DMS 273 (cell line): ENCODE measurements at regions not wholly inside any gene's neighbourhood (a gene's known extent, or its start where the extent isn't known, plus 50 kb on each side); places are given as distances from the start of the nearest gene placed in this dataset.
"Not testable (repeated sequence)": the region's sequence is repeated elsewhere in the genome, so short reads cannot be mapped to it uniquely, and the experiment has no call there.

ENCODE experiments used
- DNase-seq: peaks from one replicate; lab custom pipeline; 2025; ENCODE audit not compliant: unreplicated experiment; lab: John Stamatoyannopoulos, UW

DNA sequence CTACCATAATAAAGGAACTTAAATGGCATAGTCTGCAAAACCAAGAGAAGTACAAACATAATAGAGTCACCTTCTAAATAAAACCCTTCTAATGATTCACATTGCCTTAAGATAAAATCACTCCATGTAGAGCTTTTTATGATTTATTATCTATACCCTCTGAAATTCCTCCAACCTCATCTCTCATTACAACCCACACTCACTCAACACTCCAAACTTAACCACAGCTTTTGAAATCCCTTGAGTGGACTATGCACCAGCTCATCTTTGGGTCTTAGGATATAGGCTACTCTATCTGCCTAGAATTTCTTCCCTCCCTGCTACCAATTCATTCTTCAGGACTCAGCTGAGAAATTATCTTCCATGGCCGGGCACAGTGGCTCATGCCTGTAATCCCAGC, 122.5 kb downstream of the CETN3 start:
- DNase-seq, result no peak

DNA sequence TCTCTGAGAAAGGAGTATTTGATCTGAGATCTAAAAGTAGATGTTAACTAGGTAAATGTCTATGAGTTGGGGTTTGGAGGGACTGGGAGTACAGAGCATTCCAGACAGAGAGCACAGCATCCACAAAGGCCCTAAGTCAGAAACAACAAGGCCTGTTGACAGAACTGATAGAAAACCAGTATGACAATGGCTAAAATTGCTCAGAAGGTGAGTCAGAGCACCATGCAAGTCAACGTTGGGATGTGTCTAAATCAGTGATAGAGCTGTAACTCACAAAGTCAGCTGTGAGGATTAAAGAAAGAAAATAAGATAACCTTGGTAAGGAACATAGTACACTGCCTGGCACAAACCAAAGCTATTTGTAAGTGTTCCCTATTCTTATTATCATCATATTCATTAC, 124.0 kb downstream of the CETN3 start:
- no peak for DNase-seq

- DNase-seq, result no peak
Measured at GRCh38 chr5:90284375-90284774, 125.2 kb downstream of the CETN3 start.

GRCh38 chr5:90279091-90279490, 130.5 kb downstream of the CETN3 start:
- DNase-seq, result no peak

DNA sequence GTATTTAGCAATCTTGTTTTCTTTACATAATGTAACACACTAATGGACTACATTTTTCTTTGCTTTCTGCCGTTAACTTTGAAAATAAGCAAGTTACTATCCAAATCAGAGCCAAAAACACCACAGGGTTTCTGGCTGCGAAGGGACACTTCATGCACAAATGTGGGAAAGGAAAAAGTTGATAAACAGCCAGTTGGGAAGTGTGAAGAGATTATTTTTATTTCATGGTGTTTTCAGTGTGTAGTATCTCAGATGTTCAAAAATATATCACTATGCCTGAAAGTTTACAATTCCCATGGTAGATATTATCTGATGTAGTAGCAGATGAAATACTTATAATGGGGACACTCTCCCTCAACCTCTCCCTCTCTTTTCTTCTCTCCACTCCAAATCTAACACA, 135.3 kb downstream of the CETN3 start:
- no peak for DNase-seq

DNA sequence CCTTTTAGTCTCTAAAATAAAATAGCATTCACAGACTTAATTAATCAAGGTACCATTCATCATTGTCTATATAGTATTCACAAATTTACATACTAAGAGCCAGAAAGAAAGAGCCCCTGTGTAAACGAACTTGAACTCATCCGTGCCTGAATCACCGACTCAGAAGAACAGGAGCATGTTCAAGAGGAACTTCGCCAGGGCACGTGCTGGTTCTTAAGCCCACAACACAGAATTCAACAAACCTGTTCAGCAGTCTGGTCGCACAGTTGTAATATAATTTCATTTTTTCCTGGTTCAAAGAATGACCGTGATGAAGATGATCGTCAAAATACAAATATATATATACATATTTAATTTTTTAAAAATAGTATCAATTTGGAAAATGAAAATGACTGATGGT, 141.9 kb downstream of the CETN3 start:
- no peak for DNase-seq

- DNase-seq, result no peak
Measured at GRCh38 chr5:90265545-90265857, 144.1 kb downstream of the CETN3 start.

DNA sequence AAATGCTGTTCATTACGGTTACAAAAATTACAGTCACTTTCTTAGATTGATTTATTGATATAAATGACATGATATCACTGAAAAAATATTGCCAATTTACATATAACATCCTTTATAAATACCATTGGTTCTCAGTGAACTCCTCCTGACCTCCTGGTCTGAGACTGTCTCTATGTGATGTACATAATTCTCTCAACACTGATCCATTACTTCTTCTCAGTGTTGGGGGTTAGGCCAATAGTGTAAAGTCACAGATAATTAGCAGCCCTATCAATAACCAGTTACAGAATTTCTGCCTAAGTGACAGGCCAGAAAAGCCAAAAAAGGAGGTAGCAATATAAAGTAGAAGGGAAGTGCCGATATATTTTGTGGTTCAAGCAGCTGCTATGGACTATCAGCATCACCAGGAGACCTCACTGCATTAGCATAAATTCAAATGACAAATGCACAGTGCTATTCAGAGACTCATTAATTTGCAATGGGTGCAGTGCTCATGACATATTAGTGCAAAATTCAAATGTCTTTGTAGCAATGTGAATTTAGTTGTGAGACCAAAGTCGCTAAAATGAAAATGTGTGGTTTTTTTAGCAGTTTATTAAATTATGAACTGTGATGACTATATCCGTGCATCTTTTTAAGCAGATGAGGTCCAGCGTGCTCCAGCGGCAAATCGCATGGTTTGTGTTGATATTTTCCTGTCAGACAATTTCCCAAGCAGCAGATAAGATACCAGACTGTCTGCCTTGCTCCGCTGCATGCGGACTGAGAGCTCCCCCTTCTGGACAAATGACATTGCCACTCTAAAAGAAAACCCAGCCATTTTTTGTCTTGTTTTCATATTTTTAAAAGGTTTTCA, 144.6 kb downstream of the CETN3 start:
- DNase-seq, result peak; percentile 84

DNA sequence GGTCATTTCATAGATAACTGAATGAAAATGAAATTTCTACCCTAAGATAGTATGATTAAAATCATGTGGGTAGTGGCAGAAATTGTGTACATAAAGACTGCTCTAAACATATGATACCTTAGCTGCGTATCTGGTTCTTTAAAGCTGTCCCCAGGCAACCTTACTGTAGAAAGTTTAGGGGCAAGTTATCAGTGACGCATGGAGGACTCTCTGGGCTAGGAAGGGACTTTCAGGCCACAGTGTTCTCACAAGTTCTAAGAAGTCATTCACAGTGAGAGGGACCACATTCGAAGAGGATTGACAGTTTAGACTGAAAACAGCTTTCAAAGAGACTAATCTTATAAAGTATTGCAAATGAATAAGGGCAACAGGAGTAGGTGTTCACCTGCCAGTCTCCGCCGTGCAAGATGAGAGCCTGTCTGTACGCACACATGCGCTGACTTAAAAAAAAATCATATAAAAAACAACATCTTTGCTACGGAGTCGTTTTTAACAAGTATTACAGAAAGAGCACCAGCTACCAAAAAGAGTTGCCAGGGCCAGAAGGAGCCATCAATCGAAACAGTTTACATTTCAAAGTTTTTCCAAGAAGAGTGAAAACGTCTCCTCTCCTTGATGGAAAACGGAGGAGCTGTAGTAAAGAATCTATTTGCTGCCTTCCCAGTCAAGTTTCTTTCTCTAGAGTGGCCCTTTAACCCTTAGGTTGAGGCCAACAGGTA, 146.3 kb downstream of the CETN3 start:
- DNase-seq, result no peak

DNA sequence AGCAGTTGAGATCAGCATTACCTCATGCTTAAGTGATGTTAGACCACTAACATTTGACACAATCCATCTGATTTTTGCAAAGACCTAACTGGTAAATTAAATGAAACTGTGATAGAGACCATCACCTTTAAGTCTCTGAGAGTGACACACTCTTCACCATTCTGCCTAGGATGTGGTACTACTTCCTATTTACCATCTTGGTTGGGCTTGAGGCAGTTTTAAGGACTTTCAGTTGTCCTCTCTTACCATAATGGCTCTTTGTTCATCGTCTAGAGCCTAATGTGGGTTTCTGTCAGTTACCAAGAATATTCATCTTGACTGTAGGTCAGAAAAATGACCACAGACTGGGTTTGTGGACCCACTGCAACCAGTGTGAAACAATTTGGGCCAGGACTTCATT, 158.1 kb downstream of the CETN3 start:
- DNase-seq, result no peak

DNA sequence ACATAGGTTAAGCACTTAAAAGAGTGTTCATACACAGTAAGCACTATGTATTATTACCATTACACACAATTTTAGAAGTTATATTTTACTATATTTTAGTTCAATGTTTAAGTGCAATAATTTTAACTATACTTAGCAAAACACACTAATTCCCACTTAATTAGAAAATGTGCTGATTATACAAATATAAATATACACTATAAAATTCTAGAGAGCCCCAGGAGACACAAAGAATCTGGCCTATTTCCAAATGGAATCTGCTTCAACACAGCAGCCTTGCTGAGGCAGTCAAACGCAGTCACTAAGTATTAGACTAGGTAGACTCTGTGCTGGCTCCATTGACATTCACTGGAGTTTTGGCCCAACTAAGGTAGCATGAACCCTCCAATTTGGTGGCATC, 160.9 kb downstream of the CETN3 start:
- DNase-seq, result peak; percentile 16

DNA sequence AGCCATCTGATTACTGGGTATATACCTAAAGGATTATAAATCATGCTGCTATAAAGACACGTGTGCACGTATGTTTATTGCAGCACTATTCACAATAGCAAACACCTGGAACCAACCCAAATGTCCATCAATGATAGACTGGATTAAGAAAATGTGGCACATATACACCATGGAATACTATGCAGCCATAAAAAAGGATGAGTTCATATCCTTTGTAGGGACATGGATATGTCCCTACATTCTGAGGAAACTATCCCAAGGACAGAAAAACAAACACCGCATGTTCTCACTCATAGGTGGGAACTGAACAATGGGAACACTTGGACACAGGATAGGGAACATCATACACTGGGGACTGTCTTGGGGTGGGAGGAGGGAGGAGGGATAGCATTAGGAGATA, 165.7 kb downstream of the CETN3 start:
- DNase-seq, result not testable (repeated sequence)

DNA sequence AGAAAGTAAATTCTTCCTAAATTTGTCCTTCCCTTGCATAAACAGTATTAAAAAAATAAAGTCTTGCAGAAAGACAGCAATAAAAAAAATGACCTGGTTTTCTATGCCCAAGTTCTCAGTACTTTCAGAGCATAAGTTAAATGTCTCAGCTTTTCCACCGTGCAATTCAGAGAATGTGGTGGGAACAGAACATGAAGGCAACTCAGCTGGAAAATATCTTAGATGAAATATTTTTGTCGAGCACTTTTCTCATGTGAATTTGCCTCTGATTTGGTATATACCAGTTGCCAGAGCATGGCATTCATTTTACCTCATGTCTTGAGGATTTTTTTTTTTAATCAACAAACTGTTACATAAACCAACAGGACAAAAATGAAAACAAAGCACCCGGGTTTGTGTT, 176.1 kb downstream of the CETN3 start:
- DNase-seq, result no peak

DNA sequence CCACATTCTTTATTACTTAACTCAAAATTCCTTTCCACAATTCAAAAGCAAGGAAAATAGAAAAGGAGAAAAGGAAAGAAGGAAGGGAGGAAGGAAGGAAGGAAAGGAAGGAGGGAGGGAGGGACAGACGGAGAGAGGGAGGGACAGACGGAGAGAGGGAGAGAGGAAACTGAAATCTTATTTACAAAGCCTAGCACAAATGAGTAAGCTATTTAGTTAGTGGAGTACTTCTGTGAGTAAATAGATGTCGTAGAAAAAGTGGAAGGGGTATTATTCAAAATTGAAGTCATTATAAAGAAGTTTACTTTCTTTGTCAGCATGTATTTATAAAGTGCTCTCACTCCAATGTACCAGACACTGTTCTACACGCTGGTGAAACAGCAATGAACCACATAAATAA, 177.9 kb downstream of the CETN3 start:
- no peak for DNase-seq

- DNase-seq, result no peak
Measured at GRCh38 chr5:90227683-90228082, 181.9 kb downstream of the CETN3 start.

DNA sequence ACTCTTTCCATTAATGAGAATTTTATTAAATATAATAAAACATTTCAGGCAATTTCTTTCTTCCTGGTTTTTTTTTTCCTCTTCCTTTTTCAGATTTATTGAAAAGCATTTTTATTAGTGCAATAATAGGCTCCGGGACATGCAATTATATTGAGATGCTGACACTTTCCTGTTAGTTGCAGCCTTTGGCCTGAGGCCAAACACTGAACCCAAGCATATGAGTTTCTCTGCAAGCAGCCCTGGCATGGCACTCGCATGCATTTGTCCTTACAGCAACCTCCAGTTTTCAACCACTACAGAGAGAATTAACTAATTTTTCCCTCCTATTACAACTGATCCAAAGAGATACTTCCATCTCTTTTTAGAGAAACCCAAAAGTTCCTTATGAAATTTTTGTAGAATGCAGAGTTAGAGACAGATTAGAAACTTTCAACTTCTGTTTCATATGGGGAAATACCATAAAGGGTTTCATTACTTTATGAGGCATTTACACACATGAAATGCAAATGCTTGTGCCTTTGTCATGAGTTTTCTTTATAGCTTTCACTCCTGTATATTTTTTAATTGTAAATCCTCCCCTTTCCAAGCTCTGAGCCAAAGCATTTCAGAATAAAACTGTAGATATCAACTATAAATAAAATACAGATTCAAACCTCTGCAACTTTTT, 183.0 kb downstream of the CETN3 start:
- DNase-seq, result peak; percentile 68

DNA sequence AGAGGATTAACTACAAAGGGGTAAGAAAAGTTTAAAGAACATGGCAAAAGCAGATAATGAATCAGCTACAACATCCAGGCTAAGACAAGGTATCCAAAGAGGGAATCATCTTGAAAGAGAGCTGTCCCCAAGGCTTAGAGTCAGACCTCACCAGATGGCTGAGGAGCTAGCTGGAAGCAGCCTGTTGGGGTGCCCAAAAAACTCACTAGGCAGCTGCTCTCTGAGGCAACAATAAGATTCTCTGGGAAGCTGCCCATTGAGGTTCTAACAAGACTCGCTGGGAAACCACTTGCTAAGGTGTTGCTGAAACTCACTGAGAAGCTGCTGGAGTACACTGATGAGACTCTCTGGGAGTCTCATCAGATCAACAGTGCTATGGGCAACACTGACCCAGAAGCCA, 185.2 kb downstream of the CETN3 start:
- DNase-seq, result peak; percentile 53

GRCh38 chr5:90223756-90224155, 185.8 kb downstream of the CETN3 start:
- no peak for DNase-seq

DNA sequence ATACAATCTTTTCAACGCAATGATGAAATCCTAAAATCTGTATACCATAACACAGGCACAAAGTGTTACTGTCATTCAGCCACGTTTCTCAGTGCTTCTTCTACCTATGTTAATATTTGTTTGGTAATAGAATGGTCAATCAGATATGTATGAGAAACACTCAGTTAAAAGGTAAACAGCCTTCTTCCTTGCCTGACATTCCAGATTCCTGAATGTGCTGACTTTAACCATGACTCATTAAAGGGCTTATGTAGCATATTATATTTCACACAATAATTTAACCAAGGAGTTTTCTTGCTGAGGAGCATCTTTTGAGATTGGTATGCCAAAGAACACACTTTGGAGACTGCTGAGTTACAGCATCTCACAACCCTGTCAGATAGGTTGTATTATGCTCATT, 187.6 kb downstream of the CETN3 start:
- DNase-seq, result no peak

DNA sequence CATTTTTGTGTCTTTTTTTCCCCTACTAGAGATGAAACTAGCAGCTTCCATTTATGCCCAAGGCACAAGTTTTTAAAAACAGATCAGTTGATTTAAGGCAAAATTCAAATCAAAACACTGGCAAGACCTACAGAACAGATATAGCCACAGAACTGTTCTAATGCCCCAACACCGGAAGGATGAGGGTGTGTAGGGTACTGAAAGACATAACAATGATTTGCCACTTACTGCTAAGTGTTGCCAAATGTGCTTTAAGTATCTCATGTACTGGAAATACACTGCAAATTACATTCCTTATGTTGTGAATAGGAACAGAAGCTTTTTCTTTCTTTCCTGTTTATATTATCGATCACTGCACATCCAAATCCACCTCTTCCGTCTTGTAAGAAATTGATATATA, 189.0 kb downstream of the CETN3 start:
- no peak for DNase-seq

DNA sequence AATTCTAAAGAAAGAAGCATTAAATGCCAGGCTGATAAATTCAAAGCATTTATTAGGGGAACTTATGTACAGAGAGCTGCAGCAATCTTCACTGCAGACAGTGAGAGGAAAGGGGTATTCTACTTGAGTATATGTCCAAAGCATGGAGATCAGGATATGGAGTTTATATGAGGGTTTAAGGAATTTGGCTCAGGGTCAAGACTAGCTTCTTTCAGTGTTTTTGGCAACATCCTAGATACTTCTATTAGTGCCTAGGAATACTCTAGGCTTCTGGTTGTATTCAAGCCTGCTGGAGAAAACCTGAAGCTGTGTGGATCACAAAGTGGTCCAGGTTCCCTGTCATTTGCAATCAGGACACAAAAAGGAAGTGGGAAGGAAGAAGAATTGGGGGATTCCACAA, 194.6 kb downstream of the CETN3 start:
- DNase-seq, result no peak

DNA sequence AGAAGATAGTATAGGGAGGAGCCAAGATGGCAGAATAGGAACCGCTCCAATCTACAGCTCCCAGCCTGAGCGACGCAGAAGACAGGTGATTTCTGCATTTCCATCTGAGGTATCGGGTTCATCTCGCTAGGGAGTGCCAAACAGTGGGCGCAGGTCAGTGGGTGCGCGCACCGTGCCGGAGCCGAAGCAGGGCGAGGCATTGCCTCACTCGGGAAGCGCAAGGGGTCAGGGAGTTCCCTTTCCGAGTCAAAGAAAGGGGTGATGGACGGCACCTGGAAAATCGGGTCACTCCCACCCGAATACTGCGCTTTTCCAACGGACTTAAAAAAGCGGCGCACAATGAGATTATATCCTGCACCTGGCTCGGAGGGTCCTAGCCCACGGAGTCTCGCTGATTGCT, 201.2 kb downstream of the CETN3 start:
- DNase-seq, result not testable (repeated sequence)
